Stomach (tissue), 8 donors: ENCODE measurements at regions not wholly inside any gene's neighbourhood (a gene's known extent, or its start where the extent isn't known, plus 50 kb on each side); places are given as distances from the start of the nearest gene placed in this dataset.

ENCODE experiments used
- DNase-seq, 2 donors: peaks; one replicate each; pipeline versions ENCODE4 v3.0.0 to v3.0.0-alpha.2; 2013 to 2019
- H3K27ac ChIP-seq, 5 donors: fragments of 200-600 bp in 4 of 5; sonication (generic) in 4 of 5; one replicate each; pipeline ENCODE4 v1.5.1; 2013 to 2019; ENCODE audit warnings: mild to moderate bottlenecking in 1 of 5, moderate library complexity in 1 of 5
- H3K27me3 ChIP-seq, 3 donors: fragments of 200-600 bp; sonication (generic); one replicate each; pipeline ENCODE4 v1.5.1; 2017 to 2019; ENCODE audit warnings: mixed run types in 1 of 3
- H3K36me3 ChIP-seq, 4 donors: fragments of 200-600 bp; sonication (generic); 1 replicate in 3 of 4; 2 replicates in 1 of 4; pipeline ENCODE4 v1.5.1; 2016 to 2019
- H3K4me1 ChIP-seq, 4 donors: fragments of 200-600 bp; sonication (generic); one replicate each; pipeline ENCODE4 v1.5.1; 2016 to 2019
- H3K4me3 ChIP-seq, 4 donors: fragments of 200-600 bp; sonication (generic) in 3 of 4; one replicate each; pipeline ENCODE4 v1.5.1; 2016 to 2019; ENCODE audit warnings: mild to moderate bottlenecking in 1 of 4
- H3K9me3 ChIP-seq, 4 donors: fragments of 200-600 bp; sonication (generic); one replicate each; pipeline ENCODE4 v1.5.1; 2016 to 2019
- CTCF ChIP-seq, 7 experiments: fragments of 450-650 bp in 4 of 7; fragments of 200-600 bp in 3 of 7; sonication (generic) in 3 of 7; IDR thresholded peaks; one replicate each; pipeline ENCODE4 v1.5.1; 2016 to 2019; ENCODE audit warnings: antibody characterized with exemption in 7 of 7, control low read depth in 2 of 7, mild to moderate bottlenecking in 1 of 7
- EP300 ChIP-seq: sonication (generic); formaldehyde crosslinking; IDR thresholded peaks from one replicate; pipeline ENCODE4 v1.6.1; 2017; ENCODE audit warnings: antibody characterized with exemption
- POLR2A ChIP-seq, 4 donors: fragments of 450-650 bp; IDR thresholded peaks; one replicate each; pipeline ENCODE4 v1.6.1; 2016; ENCODE audit warnings: antibody characterized with exemption in 4 of 4, control low read depth in 2 of 4, mild to moderate bottlenecking in 1 of 4, moderate library complexity in 1 of 4
- POLR2AphosphoS5 ChIP-seq, 3 donors: sonication (generic); formaldehyde crosslinking; IDR thresholded peaks; one replicate each; pipeline ENCODE4 v1.6.1; 2016; ENCODE audit warnings: antibody characterized with exemption in 3 of 3
- WGBS, 5 donors: extraction: QIAGEN DNeasy Blood & Tissue Kit in 3 of 5; methylation state at CpG; one replicate each; pipeline versions ENCODE4 v1.1.5 to v1.1.7; 2013 to 2018; 5-methylcytosine and 5-hydroxymethylcytosine counted together
- intact Hi-C: fragments of 100-400 bp; cut with DNase I; formaldehyde crosslinking; loops from one replicate; pipeline ENCODE4 v1.15.1; 2023; ENCODE audit warnings: low total_unique reads
- donor health status: healthy with polysubstance abuse.
- donor health status: Bipolar disorder and iron deficiency.
- donor health status: healthy.

GRCh38 chr1:30475201-30475600 is 248.2 kb downstream of the MATN1 start:
- Histone ChIP-seq H3K36me3 (no peaks in the 10 kb centered on the region), H3K4me1 (no peaks in the 10 kb centered on the region), H3K27me3 (peaks cover 0 to 5% (median 0%) of the 10 kb centered on the region in 3 donors), H3K9me3 (peaks cover under 1 to 6% (median 5%) of the 10 kb centered on the region in 4 donors), H3K27ac (no peak overlapping the region), H3K4me3 (no peak overlapping the region)
- TF ChIP-seq POLR2AphosphoS5 (IDR thresholded peaks at IDR 0.05) (no peak), POLR2A (IDR thresholded peaks at IDR 0.05) (no peak), CTCF (IDR thresholded peaks at IDR 0.05) (no peak), EP300 (no peak)
- intact Hi-C loops: no loop called here
- 78 to 87% (median 86%) methylated on average over 9 of the region's 9 CpGs for WGBS, 5 donors
- peak in 1 of 2 donors; percentile 9 for DNase-seq

GRCh38 chr1:30474818-30475200 is 248.6 kb downstream of the MATN1 start:
- WGBS, 5 donors: 56 to 81% (median 70%) methylated on average over 9 of the region's 9 CpGs
- Histone ChIP-seq H3K4me1 (no peaks in the 10 kb centered on the region), H3K9me3 (peaks cover 0 to 2% (median under 1%) of the 10 kb centered on the region in 4 donors), H3K4me3 (no peak overlapping the region), H3K27ac (no peak overlapping the region), H3K36me3 (no peaks in the 10 kb centered on the region), H3K27me3 (peaks cover 0 to 5% (median 0%) of the 10 kb centered on the region in 3 donors)
- TF ChIP-seq POLR2AphosphoS5 (IDR thresholded peaks at IDR 0.05) (no peak), CTCF (IDR thresholded peaks at IDR 0.05) (no peak), EP300 (no peak), POLR2A (IDR thresholded peaks at IDR 0.05) (no peak)
- DNase-seq: peak in 1 of 2 donors; percentile 9
- intact Hi-C loops: no loop called here

- H3K4me1 ChIP-seq: no peaks in the 10 kb centered on the region
- WGBS, 5 donors: 68 to 74% (median 70%) methylated on average over 8 of the region's 8 CpGs
- H3K36me3 ChIP-seq: no peaks in the 10 kb centered on the region
- H3K27me3 ChIP-seq: peaks cover 0 to 10% (median 0%) of the 10 kb centered on the region in 3 donors
- no peak overlapping the region for H3K4me3 ChIP-seq
- no peaks in the 10 kb centered on the region for H3K9me3 ChIP-seq
- peak in 1 of 2 donors; percentile 1 for DNase-seq
- TF ChIP-seq EP300: no peak
- no peak for TF ChIP-seq POLR2AphosphoS5 (IDR thresholded peaks at IDR 0.05)
- no peak for TF ChIP-seq POLR2A (IDR thresholded peaks at IDR 0.05)
- no peak for TF ChIP-seq CTCF (IDR thresholded peaks at IDR 0.05)
- H3K27ac ChIP-seq: no peak overlapping the region
- intact Hi-C loops: no loop called here
Observed at GRCh38 chr1:30473922-30474817, 249.2 kb downstream of the MATN1 start.

GRCh38 chr1:30472526-30472925 is 250.9 kb downstream of the MATN1 start:
- intact Hi-C loops: no loop called here
- WGBS, 5 donors: 68 to 76% (median 72%) methylated on average over 6 to 7 of the region's 7 CpGs
- no peaks in the 10 kb centered on the region for H3K36me3 ChIP-seq
- no peak overlapping the region for H3K4me3 ChIP-seq
- peaks cover 0 to 10% (median 0%) of the 10 kb centered on the region in 3 donors for H3K27me3 ChIP-seq
- no peak for DNase-seq
- H3K27ac ChIP-seq: no peak overlapping the region
- H3K9me3 ChIP-seq: no peaks in the 10 kb centered on the region
- TF ChIP-seq POLR2A (IDR thresholded peaks at IDR 0.05): no peak
- H3K4me1 ChIP-seq: no peaks in the 10 kb centered on the region

- DNase-seq: peak in 1 of 2 donors; percentile 36
- 57 to 71% (median 60%) methylated on average over 4 of the region's 4 CpGs for WGBS, 5 donors
- Histone ChIP-seq H3K9me3 (no peaks in the 10 kb centered on the region), H3K4me1 (no peaks in the 10 kb centered on the region), H3K27ac (no peak overlapping the region), H3K27me3 (peaks cover 0 to 10% (median 0%) of the 10 kb centered on the region in 3 donors), H3K36me3 (no peaks in the 10 kb centered on the region), H3K4me3 (no peak overlapping the region)
- no peak for TF ChIP-seq POLR2A (IDR thresholded peaks at IDR 0.05)
- no peak for TF ChIP-seq POLR2AphosphoS5 (IDR thresholded peaks at IDR 0.05)
- no peak for TF ChIP-seq EP300
- TF ChIP-seq CTCF (IDR thresholded peaks at IDR 0.05): no peak
- intact Hi-C loops: no loop called here
Observed at GRCh38 chr1:30472009-30472408, 251.4 kb downstream of the MATN1 start.
